GM21367 (cell line): ENCODE measurements at regions not wholly inside any gene's neighbourhood (a gene's known extent, or its start where the extent isn't known, plus 50 kb on each side); places are given as distances from the start of the nearest gene placed in this dataset.

Experiments
- ATAC-seq: cut with Tn5 transposase; IDR thresholded peaks from one replicate; pipeline ENCODE4 v1.9.1; 2021; ENCODE audit not compliant: unreplicated experiment

GRCh38 chr1:208923946-208924720, 659.4 kb upstream of the CAMK1G start:
- no peak for ATAC-seq

DNA sequence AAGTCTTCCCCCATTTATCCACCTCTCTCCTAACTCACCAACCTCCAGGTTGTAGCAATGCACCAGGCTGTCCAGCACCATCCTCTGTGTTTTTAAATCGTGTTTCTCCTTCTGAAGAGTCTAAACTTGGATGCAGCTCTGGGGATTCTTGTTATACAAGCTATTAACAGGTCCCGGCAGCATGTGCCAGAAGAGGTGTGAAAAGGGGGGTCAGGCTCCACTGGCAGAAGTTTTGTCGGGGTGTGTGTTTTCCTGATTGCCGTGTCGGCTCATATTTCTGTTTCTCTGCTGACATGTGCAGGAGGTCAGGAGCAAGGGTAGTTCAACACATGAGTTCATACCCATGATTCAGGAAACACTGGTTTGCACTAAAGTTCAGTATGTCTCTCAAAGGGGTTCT, 658.6 kb upstream of the CAMK1G start:
- no peak for ATAC-seq

- ATAC-seq = no peak
Observed at GRCh38 chr1:208928349-208929010, 655.0 kb upstream of the CAMK1G start.

DNA sequence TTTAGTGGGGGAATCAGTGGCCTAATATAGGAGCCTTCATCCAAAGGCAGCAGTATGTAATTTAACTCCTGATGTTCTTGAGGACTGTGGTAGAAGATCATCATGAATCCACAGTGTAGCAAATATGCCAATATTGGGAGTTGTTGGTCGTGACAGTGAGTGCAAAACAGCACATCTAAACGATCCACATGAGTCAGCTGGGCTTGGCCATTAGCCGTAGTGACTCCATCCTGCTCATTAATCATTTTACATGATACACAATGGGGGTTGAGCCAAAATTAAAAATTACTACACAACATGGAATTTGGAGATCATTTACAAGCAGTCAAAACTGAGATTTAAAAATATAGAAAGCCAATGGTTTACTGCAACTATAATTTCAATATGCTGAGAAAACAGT, 653.9 kb upstream of the CAMK1G start:
- ATAC-seq = no peak

GRCh38 chr1:208931936-208932335, 651.6 kb upstream of the CAMK1G start:
- no peak for ATAC-seq

- ATAC-seq = no peak
Observed at GRCh38 chr1:208933984-208934525, 649.5 kb upstream of the CAMK1G start.

DNA sequence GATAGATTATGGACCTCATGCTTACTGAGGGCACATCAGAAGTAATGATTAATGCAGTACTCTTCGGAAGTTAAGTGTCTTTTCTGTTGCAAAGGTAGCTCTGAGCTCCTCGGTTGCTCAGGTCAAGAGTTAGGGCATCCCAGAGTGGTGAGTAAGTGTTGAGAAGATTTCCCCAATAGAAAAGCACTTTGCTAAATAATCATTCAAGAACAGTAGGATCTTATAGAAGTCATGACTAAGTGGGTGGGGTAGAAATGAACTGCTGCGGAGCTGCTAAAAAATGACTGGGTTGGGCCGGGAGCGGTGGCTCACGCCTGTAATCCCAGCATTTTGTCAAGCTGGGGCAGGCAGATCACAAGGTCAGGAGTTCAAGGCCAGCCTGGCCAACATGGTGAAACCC, 648.6 kb upstream of the CAMK1G start:
- ATAC-seq = no peak

- no peak for ATAC-seq
Observed at GRCh38 chr1:208935517-208936187, 647.9 kb upstream of the CAMK1G start.

GRCh38 chr1:208939537-208940085, 643.9 kb upstream of the CAMK1G start:
- ATAC-seq = no peak

- no peak for ATAC-seq
Observed at GRCh38 chr1:208942394-208943130, 641.0 kb upstream of the CAMK1G start.

DNA sequence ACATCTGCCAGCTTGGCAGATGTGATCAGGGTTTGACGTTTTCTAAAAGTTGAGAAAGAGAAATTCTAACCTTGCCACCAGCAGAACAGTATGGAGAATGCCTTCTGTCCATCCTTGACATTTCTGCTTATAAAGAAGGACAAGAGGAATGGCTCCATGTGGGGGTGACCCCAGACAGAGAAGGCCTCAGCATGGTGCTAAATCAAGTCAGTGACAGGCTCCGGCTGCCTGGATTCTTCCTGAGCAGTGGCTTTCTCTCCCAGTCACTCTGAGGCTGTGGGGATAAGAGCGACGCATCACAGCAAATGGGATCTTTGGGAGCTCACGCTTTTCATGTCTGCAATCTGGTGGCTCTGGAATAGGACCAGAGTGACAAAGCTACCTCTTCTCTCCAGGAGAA, 640.2 kb upstream of the CAMK1G start:
- no peak for ATAC-seq

GRCh38 chr1:208944981-208945451, 638.5 kb upstream of the CAMK1G start:
- ATAC-seq = no peak

DNA sequence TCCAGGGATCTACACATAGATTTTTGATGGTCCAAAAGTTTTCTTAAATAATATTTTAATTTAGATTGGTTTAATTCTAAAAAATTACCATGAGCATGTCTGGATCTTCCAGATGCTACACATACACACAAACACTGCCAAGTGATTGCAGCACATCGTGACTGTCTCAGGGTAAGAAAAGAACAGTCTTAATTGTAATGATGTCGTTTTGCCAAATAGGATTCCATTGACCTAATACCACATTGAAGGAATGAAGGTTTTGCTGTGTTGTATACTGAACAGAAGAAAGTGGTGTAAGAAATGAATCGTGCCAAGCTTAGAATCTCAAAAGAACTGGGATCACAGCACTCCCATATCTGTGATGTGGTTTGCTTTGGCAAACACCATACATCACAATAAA, 633.3 kb upstream of the CAMK1G start:
- ATAC-seq = no peak

DNA sequence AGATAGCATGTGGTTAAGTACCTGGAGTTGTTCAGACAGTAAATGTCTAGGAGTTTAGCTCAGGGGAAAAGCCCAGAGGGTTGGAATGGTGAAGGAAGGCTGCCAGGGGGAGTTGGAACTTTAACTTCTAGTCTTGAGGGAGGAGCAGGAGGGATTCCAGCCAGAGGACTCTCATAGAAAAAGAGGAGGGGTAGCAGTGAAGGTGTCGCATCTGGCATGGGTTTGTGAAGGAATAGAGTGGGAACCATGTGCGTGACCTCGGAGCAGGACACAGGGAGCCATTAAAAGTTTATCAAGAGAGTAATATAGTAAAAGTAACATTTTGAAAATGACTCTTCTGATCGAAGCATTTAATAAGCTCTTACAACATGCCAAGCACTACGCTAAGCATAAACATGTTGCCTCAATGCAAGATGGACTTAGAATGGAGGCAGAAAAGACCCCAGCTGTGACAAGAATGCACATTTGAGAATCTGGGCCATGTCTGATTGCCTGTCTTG, 632.4 kb upstream of the CAMK1G start:
- ATAC-seq = no peak

GRCh38 chr1:208951908-208952307, 631.6 kb upstream of the CAMK1G start:
- no peak for ATAC-seq

GRCh38 chr1:208962867-208963266, 620.6 kb upstream of the CAMK1G start:
- no peak for ATAC-seq

- no peak for ATAC-seq
Observed at GRCh38 chr1:208965351-208965750, 618.2 kb upstream of the CAMK1G start.

DNA sequence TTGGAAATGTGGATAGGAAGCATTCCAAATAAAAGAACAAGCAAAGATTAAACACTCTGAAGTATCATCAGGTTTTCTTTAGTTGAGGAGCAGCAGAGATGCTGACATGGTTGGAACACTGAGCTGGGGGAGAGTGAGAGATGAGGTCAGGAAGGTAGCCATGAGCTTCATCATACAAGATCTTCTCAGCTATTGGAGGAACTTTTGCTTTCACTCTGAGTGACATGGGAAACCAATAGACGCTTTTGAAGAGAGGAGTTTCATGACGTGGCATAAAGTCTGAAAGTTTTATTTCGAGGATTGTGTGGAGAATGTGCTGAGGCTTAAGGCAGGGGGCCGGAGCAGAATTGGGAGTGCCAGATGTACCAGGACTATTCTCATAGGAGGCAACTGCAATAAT, 616.2 kb upstream of the CAMK1G start:
- ATAC-seq = no peak

DNA sequence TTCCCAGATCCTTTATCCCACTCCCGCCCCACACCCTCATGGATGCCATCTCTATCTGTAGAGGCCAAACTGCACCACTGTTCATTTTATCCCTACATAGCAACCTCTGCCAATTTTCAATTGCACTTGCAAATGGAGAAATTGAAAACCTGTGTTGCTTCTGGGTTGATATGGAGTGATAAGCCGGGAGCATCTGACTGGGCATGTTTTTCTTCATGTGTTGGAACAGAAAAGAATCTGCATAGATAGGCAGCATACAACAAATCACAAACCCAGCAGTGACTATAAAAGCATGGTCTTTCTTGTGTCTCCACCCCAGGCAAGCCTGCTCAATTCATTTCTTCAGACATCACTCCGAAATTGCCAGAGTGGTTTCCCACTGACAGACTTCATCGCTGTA, 608.8 kb upstream of the CAMK1G start:
- ATAC-seq = no peak

DNA sequence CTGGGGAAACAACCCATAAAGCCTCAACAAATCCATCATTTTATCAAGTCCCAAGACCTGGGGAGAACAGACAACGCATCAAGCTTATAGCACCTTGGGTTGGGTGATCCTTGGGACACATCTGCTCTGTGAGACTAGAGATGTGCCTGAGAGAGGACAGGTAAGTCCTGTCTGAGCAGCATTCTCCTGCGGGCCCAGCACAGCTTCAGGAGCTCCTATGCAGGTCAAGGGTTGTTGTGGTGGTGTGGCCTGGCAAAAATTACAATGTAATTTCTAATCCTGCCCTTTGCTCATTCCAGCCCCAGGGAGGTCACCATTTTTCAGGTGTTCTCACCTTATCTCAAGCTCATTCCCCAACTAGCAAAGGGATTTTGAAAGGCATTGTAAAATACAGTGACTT, 608.1 kb upstream of the CAMK1G start:
- no peak for ATAC-seq

- no peak for ATAC-seq
Observed at GRCh38 chr1:208977012-208977411, 606.5 kb upstream of the CAMK1G start.
